ENCODE measurements at regions not wholly inside any gene's neighbourhood (a gene's known extent, or its start where the extent isn't known, plus 50 kb on each side); places are given as distances from the start of the nearest gene placed in this dataset.

GRCh38 chr5:126335886-126336285 lies 87.3 kb upstream of the GRAMD2B start:
- no peak for DNase-seq

GRCh38 chr5:126338635-126339034 lies 84.6 kb upstream of the GRAMD2B start:
- DNase-seq: no peak

- DNase-seq: peak; percentile 73
Observed at GRCh38 chr5:126339215-126339805, 83.9 kb upstream of the GRAMD2B start.

GRCh38 chr5:126341906-126342630 lies 81.1 kb upstream of the GRAMD2B start:
- DNase-seq: no peak

- DNase-seq: no peak
Observed at GRCh38 chr5:126348855-126349635, 74.2 kb upstream of the GRAMD2B start.

GRCh38 chr5:126351153-126351552 lies 72.1 kb upstream of the GRAMD2B start:
- DNase-seq: no peak

- DNase-seq: peak; percentile 82
Observed at GRCh38 chr5:126354012-126354857, 69.0 kb upstream of the GRAMD2B start.

GRCh38 chr5:126354858-126355731 lies 68.1 kb upstream of the GRAMD2B start:
- DNase-seq: no peak

- no peak for DNase-seq
Observed at GRCh38 chr5:126355940-126356339, 67.3 kb upstream of the GRAMD2B start.

- no peak for DNase-seq
Observed at GRCh38 chr5:126357585-126358342, 65.4 kb upstream of the GRAMD2B start.

GRCh38 chr5:126358525-126358924 lies 64.7 kb upstream of the GRAMD2B start:
- no peak for DNase-seq

- DNase-seq: no peak
Observed at GRCh38 chr5:126359884-126360283, 63.3 kb upstream of the GRAMD2B start.

- no peak for DNase-seq
Observed at GRCh38 chr5:126360467-126360866, 62.7 kb upstream of the GRAMD2B start.

GRCh38 chr5:126363658-126364057 lies 59.6 kb upstream of the GRAMD2B start:
- DNase-seq: no peak

GRCh38 chr5:126364206-126364902 lies 58.9 kb upstream of the GRAMD2B start:
- DNase-seq: no peak

GRCh38 chr5:126365446-126366198 lies 57.6 kb upstream of the GRAMD2B start:
- DNase-seq: no peak

GRCh38 chr5:126366199-126366560 lies 57.0 kb upstream of the GRAMD2B start:
- DNase-seq: no peak

GRCh38 chr5:126368239-126368812 lies 54.9 kb upstream of the GRAMD2B start:
- DNase-seq: peak; percentile 65

- DNase-seq: no peak
Observed at GRCh38 chr5:126369083-126369482, 54.1 kb upstream of the GRAMD2B start.

Data from left kidney (tissue), 1 donor.